ENCODE measurements at regions not wholly inside any gene's neighbourhood (a gene's known extent, or its start where the extent isn't known, plus 50 kb on each side); places are given as distances from the start of the nearest gene placed in this dataset.

DNA sequence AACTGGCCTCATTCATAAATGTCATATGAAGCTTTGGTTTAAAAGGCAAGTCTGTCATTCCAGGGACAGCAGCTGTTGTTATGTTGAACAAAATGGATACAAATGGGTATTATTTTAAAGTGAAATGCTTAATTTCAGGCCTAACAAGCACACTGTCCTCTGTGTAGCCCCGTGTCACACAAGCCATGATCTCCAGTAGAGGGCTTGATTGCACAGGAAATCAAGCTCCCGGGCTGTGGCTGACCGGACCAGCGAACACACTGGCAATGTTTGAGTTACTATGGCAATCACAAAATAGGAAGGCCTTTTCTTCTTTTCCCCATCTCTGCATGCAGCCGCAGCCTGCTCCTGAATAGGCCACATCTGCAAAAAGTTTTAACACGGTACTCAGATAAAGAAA is 64.0 kb upstream of the GSX1 start:
- Histone ChIP-seq H3K9me3 (no peaks in the 10 kb centered on the region), H3K4me1 (no peaks in the 10 kb centered on the region), H3K36me3 (no peaks in the 10 kb centered on the region), H3K27me3 (peaks cover 0 to 6% (median 0%) of the 10 kb centered on the region in 3 donors), H3K27ac (no peak overlapping the region), H3K4me3 (no peak overlapping the region)
- TF ChIP-seq POLR2AphosphoS5 (IDR thresholded peaks at IDR 0.05) (no peak), EP300 (IDR thresholded peaks at IDR 0.05) (no peak), POLR2A (IDR thresholded peaks at IDR 0.05) (no peak)
- TF ChIP-seq, protein P1, sequence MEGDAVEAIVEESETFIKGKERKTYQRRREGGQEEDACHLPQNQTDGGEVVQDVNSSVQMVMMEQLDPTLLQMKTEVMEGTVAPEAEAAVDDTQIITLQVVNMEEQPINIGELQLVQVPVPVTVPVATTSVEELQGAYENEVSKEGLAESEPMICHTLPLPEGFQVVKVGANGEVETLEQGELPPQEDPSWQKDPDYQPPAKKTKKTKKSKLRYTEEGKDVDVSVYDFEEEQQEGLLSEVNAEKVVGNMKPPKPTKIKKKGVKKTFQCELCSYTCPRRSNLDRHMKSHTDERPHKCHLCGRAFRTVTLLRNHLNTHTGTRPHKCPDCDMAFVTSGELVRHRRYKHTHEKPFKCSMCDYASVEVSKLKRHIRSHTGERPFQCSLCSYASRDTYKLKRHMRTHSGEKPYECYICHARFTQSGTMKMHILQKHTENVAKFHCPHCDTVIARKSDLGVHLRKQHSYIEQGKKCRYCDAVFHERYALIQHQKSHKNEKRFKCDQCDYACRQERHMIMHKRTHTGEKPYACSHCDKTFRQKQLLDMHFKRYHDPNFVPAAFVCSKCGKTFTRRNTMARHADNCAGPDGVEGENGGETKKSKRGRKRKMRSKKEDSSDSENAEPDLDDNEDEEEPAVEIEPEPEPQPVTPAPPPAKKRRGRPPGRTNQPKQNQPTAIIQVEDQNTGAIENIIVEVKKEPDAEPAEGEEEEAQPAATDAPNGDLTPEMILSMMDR (IDR thresholded peaks at IDR 0.05): no peak
- WGBS, 5 donors: 16 to 27% (median 20%) methylated on average over 6 of the region's 6 CpGs
- peak in 1 of 2 donors; percentile 59 for DNase-seq
- intact Hi-C loops (cut with DNase I; ENCODE audit: low total_unique reads): no loop called here

DNA sequence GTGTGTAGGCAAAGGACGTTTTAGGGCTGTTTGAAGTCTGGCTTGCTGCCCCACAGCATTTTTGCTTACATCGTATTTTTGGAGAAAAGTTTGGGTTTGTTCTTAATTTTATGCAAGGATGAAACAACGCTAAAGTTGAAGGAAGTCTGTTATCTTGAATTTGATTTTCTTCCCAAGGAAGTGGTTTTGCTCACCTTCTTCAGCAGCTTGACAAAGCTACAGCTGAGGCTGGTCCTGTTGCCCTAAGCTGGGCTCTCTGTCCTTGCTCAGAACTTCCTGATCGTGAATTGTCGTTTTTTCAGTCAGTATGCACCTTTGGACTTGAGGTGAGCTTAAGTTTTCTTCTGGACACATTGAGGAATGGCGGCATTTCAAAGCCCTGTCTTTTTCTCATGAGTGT is 62.1 kb upstream of the GSX1 start:
- TF ChIP-seq POLR2A (IDR thresholded peaks at IDR 0.05): no peak
- no peak for TF ChIP-seq EP300 (IDR thresholded peaks at IDR 0.05)
- no peak for TF ChIP-seq POLR2AphosphoS5 (IDR thresholded peaks at IDR 0.05)
- TF ChIP-seq, protein P1 (IDR thresholded peaks at IDR 0.05): no peak
- no peak overlapping the region for H3K4me3 ChIP-seq
- H3K27me3 ChIP-seq: peaks cover 0 to 7% (median 0%) of the 10 kb centered on the region in 3 donors
- no peak overlapping the region for H3K27ac ChIP-seq
- no peaks in the 10 kb centered on the region for H3K4me1 ChIP-seq
- H3K9me3 ChIP-seq: no peaks in the 10 kb centered on the region
- intact Hi-C loops (cut with DNase I; ENCODE audit: low total_unique reads): no loop called here
- 50 to 66% (median 55%) methylated on average over 6 of the region's 6 CpGs for WGBS, 5 donors
- no peak for DNase-seq
- no peaks in the 10 kb centered on the region for H3K36me3 ChIP-seq

Data from stomach (tissue), 8 donors.